HG02884 (cell line): ENCODE measurements at regions not wholly inside any gene's neighbourhood (a gene's known extent, or its start where the extent isn't known, plus 50 kb on each side); places are given as distances from the start of the nearest gene placed in this dataset.

Experiments
- ATAC-seq: cut with Tn5 transposase; IDR thresholded peaks from one replicate; pipeline ENCODE4 v1.9.1; 2021; ENCODE audit warnings: mild to moderate bottlenecking, moderate library complexity; ENCODE audit not compliant: unreplicated experiment

DNA sequence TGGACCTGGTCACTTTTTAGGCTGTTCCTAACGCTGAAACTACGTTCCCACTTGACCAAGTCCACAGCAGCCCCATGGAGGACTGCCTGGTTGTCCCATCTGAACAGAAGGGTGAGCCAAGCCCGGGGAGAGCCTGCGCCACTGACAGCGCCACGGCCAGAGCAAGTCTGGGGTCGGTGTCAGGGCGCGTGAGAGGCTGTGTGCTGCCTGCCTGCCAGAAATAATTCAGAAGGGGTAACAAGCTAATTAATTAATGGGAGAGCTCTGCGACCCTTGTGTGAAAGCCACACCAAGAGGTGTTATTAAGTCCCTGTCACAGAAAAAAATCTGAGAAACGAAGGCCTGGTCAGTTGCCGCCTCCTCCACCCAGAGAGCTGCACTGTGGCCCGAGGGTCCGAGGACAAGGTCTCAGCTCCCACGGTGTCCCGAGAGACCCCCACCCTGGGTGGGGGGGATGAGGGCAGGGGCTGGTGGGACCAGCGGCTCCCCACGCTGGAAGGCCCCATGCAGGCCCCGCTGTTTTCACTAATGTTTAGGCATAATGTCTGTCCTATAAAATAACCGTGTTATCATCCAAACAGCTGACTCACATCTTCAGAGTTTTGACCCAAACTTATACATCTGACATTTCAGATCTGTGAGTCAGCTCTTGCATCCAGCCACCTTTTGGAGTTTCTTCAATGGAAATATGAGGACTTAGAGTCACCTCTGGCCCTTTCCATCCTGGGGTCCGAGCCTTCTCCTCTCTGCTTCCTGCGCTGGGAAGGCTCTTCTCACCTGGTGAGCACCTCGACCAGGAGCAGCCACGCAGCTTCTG is 58.5 kb downstream of the DLL1 start:
- ATAC-seq = no peak

- no peak for ATAC-seq
Measured at GRCh38 chr6:170231293-170232185, 59.3 kb downstream of the DLL1 start.

GRCh38 chr6:170230520-170231292 is 60.2 kb downstream of the DLL1 start:
- no peak for ATAC-seq

DNA sequence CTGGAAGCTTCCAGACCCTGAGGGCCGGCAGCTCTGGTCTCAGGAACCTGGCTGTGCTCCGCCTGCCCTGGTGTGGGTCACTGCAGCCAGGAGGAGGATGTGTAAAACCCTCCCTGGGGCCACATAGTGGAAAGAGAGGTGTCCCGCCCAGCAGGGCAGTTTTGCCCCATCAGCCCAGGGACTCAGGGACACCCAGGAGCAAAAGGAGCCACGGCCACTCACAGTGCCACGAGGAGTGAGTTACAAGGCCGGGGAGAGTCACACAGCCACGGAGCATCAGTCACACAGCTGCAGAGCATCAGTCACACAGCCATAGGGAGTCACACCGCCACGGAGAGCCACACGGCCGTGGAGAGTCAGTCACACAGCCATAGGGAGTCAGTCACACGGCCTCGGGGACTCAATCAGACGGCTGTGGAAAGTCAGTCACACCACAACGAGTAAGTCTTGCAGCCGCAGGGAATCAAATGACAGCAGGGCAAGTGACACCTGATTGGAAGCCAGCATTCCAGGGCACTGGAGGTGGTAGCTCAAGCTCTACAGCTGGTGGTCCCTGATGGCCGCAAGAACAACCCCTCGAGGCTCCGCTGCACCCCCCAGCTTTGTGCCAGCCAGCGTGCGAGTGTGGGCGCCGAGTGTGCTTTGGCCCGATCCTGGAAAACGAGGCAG is 60.9 kb downstream of the DLL1 start:
- no peak for ATAC-seq

- no peak for ATAC-seq
Measured at GRCh38 chr6:170229396-170229795, 61.5 kb downstream of the DLL1 start.

- no peak for ATAC-seq
Measured at GRCh38 chr6:170228946-170229310, 62.0 kb downstream of the DLL1 start.

DNA sequence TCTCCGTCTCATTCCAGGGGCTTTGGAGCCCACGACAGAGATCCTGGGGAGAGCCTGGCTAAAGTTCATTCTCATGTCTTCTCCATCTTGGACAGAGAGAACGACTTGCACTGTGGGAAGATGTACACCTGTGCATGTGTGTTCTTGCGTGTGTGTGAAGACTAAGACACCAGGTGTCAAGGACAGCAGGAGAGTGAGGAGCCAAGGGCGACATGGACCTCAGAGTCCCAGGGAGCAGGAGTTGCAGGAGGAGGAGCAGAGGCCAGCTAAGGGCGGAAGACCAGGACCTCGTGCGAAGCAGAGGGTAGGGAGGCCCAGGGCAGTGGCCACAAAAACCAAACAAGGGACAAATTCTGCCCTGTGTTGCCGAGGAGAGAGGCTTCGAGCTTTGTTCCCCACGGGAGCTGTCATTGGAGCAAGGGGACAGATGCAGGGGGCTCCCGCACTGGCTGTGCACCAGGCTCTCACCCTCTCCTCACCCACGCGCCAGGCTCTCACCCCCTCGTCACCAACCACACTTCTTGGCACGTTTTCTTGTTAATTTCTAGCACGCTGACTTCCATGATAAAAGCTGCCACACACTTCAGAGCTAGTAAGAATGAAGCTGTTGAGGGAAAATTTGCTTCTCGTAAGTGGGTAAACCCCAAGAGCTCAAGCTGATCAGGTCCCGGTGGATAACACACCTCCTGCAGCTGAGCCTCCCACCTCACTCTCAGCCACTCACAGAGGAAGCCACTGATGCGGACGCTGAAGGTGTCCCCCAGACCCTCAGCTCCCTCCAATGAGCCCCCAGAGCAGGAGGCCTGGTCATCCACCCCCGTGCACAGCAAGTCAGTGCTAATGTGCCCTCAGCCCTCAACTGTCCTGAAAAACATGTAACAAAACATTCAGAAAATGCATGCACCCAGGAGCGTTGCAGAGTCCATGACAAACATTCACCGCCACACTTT is 62.6 kb downstream of the DLL1 start:
- ATAC-seq = no peak

DNA sequence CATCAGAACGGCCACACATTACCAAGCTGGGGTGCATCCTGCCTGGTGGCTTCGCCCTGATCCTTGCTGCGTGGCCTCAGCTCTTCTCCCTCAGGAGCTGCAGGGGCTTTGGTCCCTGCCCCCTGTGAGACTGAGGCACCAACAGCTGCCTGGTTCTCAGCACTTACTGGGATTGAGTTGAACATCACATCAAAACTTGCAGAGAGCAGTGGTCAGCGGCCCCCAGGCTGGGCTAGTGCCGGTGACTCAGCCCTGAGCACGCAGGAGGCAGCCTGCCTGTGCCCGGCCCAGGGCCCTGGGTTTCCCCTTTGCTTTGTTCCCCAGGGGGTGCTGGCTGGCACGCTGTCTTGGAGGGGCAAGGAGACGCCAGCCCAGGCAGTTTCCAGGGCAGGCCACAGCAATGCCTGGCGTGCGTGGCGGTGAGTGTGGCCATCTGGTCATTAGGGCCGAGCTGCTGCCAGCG is 63.3 kb downstream of the DLL1 start:
- ATAC-seq = no peak

DNA sequence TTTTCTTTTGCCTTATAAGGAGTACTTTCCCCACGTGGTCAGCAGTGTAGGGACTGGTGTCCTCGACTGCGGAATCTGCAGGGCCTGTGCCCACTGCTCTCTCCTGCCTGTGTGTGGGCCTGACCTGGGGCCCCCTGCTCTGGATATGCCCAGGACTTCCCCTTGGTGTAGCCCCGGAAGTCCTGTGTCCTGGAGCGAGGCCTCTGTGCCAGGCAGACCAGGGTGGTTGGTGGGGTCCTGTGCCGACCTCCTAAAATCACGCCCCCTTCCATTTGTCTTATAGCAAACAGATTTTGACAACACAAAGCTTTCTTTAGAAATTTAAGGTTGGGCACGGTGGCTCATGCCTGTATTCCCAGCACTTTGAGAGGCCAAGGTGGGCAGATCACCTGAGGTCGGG is 64.2 kb downstream of the DLL1 start:
- no peak for ATAC-seq

GRCh38 chr6:170225852-170226417 is 64.9 kb downstream of the DLL1 start:
- ATAC-seq = no peak

DNA sequence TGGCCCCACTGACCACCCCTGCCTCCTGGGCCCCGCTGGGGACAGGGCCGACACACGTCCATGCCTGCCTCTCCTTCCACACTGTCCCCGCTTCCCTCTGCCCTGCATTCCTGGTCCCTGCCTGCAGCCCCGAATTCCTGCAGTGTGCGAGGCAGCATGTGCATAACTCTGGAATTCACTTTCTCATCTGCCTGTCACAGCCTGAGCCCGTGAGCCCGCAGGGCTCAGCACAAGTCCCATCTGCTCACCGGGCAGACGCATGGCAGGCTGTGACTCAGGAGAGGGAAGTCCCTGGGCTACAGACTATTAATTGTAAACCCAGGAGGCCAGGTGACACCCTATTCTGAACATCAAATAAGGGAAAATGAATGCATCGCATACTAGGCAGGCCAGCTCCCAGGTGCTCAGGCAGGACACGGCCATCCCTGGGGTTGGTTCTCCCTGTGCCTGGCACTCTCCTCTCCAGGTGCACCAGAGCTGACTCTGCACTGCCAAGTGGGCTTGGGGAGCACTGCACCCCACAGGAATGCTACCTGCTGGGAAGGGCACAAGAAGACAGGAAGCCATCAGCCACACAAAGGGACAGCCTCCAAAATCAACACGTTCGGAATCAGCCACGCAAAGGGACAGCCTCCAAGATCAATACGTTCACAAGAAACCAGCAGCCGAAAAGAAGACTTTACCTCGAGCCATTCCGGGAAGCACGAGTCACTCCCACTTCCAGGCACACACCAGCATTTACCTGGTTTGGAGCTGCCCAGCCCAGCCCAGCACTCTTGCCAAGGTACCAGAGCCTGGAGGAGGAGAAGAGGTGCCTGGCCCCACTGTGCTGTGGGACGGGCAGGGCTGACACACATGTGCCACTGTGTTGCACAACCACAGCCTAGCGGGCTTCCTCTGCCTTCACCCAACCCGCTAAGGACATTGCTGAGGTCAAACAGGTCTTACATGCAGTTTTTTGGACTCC is 65.9 kb downstream of the DLL1 start:
- ATAC-seq = no peak

DNA sequence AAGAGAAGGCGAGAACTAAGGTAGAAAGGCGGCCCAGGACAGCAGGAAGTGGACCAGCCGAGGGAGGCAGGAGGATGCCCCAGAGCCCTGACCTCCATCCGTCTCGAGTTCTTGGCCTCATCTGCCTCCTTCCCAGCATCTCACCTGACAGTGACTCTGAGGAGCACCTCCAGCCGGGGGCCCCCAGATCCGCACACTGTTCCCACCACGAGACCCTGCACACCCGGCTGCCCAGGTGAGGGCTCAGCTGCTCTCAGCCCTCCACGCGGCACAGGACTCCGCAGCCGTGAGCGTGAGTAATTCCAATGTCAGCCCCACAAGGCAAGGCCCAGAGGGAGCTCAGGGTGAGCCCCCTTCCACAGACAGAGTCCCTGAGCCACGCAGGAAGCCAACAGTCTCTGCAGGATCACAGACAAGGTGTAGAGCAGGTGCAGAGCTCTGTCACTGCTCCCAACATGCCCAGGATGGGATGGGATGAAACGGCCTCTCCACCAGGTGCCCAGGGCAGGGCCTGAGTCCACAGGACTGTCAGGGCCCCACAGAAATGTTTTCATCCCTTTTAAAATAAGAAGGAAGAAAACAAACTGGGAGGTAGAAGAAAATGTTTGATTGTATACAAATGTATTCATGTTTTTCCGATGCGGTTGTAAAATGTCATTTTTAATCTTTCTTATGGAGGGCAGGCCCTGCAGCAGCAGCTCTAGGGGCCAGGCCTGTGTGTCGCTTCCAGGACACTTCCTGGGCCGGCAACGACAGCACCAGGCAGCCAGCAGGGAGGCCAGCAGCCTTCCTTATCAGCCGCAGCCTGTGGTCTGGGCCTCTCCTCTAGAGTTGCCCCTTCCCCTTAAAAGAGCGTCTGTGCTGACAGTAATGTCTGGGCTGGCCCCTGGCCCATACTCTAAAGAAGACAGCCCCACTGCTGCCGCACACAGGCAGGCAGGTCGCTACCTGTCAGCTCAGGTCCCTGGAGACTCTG is 66.9 kb downstream of the DLL1 start:
- no peak for ATAC-seq

- ATAC-seq = no peak
Measured at GRCh38 chr6:170222498-170223471, 68.1 kb downstream of the DLL1 start.

GRCh38 chr6:170221753-170222400 is 69.0 kb downstream of the DLL1 start:
- no peak for ATAC-seq

GRCh38 chr6:170221052-170221752 is 69.7 kb downstream of the DLL1 start:
- no peak for ATAC-seq
